Glomerular visceral epithelial cell (primary cell): ENCODE measurements at regions not wholly inside any gene's neighbourhood (a gene's known extent, or its start where the extent isn't known, plus 50 kb on each side); places are given as distances from the start of the nearest gene placed in this dataset.
A peak's percentile ranks its signal among the peaks of the same experiment; 100 is the strongest.
"Not testable (repeated sequence)": the region's sequence is repeated elsewhere in the genome, so short reads cannot be mapped to it uniquely, and the experiment has no call there.

Experiments
- DNase-seq: peaks from one replicate; pipeline ENCODE4 v3.0.0-alpha.2; 2016; ENCODE audit errors: extremely low spot score

DNA sequence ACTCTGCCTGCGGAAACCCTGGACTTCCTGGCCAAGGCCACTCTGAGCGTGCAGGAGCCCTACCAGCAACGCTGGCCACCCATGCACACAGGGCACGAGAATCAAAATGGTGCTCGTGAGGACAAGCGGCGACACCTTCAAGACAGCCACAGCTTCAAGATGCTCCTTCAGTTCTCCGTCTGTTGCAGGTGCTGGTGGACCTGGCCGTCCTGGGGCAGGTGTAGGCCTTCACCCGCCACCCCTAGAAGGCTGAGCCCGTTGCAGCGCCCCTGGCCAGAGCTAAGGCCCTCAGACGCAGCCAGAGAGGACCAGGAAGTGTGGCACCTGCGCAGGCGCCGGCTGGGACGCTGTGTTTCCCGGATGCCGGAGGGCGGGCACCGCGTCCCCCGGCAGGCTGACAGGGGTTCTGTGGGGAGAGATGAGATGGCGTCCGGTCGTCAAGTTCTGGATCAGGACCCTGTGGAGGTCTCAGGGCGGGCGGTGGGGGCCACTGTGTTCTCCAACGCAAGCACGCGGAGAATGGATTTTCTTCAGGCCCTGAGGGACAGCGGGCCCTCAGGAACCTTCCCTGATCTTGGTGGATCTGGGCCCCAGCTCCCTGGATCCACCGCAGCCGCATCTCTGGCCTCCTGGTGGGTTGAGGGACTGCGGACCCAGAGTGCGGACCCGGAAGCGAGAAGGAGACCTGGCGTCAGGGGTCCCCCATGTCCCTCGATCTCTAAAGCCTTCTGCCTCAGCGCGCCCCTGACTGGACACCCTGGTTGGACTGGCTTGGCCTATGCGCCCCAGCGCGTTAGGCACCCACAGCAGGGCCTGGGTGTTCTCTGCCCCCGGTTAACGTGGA is 1770.8 kb upstream of the CDH9 start:
- DNase-seq, result no peak

DNA sequence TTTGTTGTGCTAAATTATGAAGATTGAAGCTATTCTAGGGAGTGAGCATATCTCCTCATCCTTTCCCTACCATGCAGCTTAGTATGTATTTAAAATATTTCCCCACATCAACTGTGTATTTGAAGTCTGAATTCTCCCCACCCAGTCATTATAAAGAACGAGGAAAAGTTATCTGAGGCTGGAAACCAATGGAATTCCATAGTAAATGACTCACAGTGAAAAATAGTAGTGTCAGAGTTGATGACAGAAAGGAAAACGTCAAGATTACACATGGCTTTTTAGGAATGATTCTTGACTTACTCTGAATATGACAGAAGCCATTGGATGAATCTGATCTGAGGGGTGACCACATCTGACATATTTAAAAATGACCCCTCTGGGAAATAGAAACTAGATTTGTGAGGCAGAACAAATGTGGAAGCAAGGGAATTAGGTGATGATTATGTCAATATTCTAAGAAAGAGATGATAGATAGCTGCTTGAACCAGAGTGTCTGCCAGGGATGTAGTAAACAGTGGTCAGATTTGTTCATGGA is 1768.9 kb upstream of the CDH9 start:
- peak; percentile 44 for DNase-seq

DNA sequence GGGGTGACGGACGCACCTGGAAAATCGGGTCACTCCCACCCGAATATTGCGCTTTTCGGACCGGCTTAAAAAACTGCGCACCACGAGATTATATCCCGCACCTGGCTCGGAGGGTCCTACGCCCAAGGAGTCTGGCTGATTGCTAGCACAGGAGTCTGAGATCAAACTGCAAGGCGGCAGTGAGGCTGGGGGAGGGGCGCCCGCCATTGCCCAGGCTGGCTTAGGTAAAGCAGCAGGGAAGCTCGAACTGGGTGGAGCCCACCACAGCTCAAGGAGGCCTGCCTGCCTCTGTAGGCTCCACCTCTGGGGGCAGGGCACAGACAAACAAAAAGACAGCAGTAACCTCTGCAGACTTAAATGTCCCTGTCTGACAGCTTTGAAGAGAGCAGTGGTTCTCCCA is 1760.6 kb upstream of the CDH9 start:
- DNase-seq, result not testable (repeated sequence)

DNA sequence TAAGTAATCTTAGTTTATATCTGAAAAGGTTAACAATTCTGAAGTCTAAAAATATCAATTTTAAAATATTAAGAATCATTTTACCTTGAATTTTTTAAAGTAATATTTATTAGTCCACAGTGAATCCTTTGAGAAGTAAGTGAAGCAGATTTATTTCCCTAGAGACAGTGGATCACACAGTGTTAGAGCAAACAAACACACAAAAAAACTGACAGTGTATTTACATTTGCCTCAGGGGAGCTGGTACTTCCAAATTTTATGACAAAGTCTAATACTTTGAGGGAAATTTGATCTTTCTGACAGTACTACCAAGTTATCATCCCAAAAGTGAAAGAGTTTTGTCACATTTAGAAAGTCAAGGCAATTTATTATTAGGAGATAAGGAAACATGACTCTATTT is 1750.6 kb upstream of the CDH9 start:
- no peak for DNase-seq

DNA sequence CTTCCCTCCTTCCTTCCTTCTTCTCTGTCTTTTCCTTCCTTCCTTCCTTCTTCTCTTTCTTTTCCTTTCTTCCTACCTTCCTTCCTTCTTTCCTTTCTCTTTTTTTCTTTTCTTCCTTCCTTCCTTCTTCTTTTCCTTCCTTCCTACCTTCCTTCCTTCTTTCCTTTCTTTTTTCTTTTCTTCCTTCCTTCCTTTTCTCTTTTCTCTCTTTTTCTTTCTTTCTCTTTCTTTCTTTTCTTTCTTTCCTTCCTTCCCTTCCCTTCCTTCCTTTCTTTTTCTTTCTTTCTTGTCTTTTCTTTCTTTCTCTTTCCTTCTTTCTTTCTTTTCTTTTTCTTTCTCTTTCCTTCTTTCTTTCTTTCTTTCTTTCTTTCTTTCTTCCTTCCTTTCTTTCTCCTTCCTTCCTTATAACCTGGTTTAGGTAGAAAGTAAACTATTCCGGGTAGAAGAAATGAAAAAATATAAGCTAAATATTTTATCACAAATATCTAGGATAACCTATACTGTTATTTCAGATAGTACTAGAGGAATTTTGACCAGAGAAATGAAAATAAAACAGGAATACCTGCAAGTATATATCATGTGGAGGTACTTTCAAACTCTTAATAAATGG is 1741.8 kb upstream of the CDH9 start:
- DNase-seq, result no peak

DNA sequence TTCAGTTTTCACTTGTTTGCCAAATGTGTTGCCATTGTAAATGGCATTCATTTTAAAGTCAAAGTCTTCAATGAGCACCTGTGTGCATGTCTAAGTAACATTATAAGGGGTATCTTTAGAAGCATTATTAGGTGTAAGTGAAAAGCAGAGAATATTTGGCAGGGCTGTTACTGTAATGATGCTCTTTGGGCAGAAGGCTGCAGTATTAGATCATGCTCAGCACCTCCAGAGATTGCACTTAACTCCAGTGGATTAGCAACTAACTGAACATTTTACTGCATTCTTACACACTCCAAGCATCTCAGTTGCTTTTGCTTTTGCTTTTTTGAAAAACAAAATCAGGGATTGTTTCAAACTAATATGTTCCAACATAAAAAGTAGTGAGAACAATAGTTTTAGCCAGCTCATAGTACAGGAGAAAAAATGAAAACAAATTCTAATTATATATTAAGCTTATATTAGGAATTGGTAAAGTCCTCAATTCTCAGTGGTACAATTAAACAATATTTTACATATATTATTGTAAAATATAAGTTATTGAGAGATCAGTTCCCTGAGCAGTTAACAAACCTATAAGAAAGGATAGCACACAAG is 1740.9 kb upstream of the CDH9 start:
- peak; percentile 31 for DNase-seq

DNA sequence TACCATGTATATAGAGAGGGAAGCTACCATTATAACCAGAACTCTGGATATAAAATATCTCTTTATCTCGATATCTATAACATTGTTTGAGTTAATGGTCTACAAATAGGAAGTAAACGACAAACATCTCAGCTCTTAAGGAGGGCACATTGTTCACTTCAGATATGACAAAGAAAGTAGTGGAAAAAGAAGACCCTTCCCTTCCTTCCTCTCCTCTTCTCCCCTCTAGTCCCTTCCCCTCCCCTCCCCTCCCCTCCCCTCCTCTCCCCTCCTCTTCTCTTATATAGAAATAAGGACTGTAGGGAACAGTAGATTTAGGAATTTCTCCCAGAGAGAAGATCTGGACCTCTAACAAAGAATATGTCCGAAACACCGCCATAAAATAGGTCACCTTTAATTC is 1731.9 kb upstream of the CDH9 start:
- DNase-seq, result no peak

DNA sequence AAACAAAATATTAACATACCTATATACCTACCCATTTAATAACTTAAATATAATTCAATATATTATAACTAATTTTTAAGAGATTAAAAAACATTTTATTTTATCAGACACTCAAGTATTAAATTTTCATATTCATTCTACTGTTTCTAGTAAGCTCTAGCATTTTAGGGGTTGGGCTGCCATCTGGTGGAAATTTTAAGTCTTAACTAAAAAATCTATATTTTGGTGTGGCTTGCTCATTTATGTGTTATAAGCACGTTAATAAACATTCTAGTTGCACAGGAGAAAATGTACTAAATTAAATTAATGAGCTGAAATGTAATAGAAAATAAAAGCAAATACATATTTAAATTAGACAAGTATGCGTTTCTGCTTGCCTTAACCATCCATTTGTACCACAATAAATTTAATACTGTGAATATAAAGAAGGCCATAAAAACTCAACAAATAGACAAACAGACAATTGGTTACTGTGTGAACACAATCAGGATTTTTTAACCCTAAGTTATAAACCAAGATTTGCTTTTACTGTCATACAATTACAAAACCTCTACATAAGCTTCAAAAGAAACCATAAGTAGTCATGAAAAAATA is 1728.3 kb upstream of the CDH9 start:
- peak; percentile 65 for DNase-seq

DNA sequence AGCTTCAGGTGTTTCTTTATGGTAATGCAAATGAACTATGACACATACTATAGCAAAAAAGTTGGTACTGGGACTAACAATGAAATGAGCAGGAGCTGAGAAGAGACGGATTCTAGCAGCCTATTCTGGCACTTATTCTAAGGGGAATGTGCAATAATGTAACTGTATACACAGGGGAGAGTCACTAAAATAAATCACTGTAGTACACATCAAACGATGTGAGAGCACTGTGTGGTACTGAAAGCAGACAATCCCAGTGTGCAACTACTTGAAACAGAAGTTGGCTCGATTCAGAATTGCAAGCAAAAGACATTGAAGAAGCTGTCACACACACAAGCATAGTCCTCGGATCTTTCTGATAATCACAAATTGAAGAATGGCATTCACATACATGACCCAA is 1713.0 kb upstream of the CDH9 start:
- DNase-seq, result no peak

DNA sequence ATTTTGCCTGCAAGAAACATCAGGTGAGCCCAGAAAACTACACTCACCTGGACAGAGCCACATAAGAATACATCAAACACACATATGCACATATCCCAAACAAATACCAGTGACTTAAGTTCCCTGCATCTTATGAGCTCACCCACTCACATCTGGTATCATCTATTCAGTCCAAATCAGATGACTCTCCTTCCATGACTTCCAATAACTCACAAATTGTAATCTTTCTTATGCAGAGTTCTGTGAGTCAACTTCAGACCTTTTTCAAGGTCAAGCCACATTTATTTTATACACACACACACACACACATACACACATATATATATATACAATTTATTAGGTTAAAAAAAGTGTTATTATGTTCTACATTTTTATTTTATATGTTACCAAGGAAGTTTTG is 1711.9 kb upstream of the CDH9 start:
- no peak for DNase-seq

DNA sequence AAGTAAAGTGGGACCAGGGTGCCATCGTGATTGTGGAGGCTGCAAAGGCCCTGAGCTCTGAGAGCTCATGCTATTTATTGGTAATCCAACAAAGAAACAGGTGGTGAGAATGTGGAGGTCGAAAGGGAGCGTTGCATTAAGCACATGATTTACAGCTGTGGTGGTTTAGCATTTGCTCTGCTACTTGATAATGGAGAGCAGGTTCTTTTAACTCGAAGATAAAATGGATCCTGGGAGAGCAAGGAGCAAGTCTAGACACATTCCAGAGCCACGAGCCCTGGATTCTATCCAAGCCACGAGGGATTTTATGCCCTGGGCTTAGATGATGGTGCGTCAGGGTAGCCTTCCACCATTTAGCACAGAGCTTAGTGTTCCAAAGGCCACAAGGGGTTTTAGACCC is 1710.1 kb upstream of the CDH9 start:
- peak; percentile 16 for DNase-seq

DNA sequence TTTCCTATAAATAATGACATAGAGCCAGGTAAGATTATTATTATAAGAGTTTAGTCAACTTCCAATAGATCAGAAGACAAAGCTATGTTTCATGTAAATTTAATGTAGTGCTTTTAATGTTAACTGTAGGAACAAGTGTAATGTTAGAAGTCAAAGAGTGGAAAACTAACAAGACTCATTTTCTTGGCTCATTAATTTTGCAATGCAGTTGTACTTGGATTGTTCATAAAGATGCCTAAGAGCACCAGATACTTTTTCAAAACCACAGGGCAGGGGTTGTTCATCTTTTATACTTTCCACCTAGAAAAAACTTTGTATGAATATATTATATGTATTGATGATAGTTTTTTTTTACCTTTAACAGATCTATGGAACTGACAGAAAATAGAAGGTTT is 1705.3 kb upstream of the CDH9 start:
- no peak for DNase-seq

DNA sequence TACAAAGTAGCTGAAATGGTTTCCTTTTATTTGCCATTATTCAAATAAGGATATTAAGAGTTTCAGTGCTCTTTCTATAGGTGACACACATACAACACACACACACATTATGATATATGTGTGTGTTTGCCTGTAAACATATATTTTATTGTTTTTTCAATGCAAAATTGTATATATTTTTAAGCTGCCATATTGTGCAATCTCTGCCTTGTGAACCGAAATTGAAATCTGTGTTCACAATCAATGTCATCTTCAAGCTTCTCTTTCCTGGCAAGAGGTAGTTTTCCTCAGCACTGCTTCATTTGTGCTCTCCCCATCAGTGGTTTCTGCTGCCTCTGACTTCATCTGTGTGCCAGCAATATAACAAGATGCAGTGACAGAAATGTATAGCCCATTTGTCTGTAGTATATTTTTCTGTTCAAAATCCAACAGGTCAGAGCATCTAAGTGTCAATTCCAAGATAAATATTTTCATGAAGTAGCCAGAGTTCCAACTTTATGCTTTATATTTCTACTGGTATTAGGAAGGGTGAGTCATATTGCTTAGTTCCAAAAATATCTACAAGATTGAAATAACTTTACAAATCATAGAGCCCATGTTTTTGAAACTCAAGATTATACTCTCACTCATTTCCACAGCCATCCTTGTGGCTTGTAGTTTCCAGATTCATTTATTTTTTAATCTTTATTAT is 1704.8 kb upstream of the CDH9 start:
- no peak for DNase-seq

DNA sequence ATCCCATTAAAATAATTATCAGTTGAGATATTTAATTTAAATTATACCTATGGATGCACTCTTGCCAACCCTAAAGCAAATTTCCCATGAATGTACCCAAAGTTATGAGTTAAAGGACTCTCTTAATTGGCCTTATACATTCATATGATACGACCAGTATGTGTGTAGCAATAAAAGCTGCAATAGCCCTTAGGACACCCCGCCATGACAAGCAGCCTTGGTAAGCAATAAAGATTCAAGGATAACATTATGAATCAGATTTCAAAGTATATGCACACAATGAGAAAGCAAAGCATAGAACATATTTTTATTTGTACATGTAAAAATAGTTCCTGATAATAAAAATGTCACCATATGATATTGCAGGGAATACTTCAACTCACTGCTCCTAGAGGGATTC is 1699.3 kb upstream of the CDH9 start:
- DNase-seq, result no peak

DNA sequence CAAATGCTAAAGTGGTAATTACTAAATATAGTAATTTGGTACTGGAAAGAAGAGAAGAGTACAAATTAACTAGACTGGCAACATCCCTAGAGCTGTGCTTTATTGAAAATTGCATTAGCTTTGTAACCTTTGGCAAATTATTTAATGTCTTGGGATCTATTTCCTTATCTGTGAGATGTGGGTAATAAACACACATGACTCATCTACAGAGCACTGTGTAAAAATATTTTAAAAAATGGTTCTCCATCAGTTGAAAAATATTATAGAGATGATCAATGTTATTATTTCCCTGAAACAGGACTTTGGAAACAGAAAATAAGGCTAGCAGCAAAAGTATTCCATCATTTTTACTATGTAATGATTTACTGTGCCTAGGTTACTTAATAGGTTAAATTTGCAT is 1698.8 kb upstream of the CDH9 start:
- DNase-seq, result no peak

DNA sequence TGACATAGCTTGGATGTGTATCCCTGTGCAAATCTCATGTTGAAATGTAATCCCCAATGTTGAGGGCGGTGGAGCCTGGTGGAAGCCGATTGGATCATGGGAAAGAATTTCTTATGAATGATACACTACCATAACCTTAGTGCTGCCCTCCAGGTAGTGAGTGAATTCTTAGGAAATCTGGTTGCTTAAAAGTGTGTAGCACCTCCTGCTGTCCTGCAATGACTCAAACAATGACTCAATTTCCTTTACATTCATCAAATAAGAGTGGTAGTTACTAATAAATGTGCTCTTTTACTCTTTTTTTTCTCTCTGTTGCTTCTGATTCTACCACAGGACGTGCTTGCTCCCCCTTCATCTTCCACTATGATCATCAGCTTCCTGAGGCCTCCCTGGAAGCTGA is 1696.0 kb upstream of the CDH9 start:
- DNase-seq, result no peak

DNA sequence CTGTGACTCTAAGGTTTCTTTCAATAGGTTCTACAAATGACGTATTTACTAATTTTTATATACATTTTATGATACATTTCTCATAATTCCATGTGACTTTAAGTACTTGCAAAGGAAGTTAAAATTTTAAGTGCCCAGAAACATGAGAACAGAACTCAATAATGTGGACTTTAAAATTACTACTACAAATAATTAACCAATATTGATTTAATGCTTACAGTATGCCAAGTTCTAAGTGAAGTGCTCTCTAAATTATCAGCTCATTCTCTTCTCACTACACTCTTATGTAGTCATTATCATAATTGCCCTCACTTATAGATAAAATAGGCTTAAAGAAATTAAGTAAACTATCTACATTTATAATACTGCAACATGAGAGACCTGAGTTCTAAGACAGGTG is 1690.7 kb upstream of the CDH9 start:
- no peak for DNase-seq

DNA sequence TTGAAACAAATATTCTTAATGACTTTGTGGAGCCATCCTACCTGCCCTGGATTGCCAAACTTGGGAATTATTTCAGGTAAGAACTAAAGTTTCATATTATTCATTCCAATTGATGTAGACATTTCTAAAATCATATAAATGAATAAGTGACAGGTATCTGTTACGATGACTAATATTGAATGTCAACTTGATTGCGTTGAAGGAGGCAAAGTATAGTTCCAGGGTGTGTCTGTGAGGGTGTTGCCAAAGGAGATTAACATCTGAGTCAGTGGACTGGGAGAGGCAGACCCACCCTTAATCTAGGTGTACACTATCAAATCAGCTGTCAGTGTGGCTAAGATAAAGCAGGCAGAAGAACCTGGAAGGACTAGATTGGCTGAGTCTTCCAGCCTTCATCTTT is 1688.4 kb upstream of the CDH9 start:
- no peak for DNase-seq

DNA sequence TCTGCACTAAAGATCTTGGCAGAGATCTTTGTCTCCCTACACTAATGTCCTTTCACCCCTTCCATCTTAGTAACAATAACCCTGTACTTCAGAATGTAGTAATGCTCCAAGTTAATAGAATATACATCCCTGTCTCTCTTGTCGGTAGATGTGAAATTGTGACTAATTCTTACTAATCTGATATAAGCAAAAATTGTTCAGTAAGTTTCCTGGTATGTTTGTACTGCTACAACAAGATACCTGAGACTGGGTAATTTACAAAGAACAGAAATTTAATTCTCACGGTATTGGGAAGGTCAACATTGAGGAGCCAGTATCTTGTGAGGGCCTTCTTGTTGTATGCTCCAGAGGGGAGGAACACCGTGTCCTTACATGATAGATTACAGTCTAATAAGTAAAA is 1686.6 kb upstream of the CDH9 start:
- no peak for DNase-seq

DNA sequence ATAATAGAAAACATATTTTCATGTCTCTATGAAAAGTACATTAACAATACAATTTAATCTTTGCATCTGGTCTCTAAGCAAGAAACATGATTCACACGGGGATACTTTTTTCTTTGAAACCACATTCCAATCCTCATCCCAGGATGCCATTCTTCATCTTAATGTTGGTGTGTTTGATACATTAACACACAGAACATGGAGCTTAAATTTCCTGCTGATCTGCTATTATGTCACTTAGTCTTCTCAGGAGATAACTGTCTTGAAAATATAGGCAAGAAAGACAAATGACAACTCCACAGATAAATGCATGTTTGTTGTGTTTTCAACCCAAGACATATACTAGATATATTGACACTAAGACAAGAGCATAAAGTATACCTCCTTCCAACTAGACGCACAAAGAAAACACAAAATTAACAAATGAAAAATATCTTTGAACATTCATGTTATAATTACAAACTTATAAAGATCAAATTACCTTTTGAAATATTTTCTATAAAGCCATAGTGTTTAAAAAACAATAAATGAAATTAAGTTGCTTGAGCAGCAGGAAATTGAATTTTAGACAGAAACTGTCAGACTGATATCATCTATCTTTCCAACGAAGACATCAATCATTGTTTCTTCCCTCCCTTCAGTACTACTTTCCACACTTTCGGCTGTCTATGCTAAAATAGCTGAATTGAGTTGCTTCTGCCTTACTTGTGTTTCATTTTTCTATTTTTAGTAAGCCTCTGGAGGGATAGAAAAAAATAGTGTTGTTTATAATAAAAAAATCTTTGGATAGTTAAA is 1676.7 kb upstream of the CDH9 start:
- no peak for DNase-seq

DNA sequence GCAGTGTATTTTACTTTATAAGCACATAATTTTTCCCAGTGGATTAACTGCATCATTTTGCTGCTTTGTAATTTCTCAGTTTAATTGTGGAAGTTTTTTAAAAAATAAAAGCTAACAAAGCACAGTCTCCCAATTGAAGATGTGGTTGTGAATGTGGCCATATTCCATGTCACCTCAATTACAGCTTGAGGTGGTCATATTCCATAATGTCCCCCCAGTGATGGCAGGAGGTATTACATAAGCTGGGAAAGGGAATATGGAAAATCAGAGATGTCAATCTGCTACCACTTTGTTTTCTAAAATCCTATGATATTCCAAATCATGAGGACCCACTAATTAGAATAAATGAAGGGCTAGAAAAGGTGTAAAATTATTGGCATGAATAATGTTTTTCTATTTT is 1672.0 kb upstream of the CDH9 start:
- no peak for DNase-seq
